ENCODE measurements at regions not wholly inside any gene's neighbourhood (a gene's known extent, or its start where the extent isn't known, plus 50 kb on each side); places are given as distances from the start of the nearest gene placed in this dataset.

GRCh38 chr22:33110562-33111163 lies 52.5 kb upstream of the SYN3 start:
- TF ChIP-seq, protein P1, sequence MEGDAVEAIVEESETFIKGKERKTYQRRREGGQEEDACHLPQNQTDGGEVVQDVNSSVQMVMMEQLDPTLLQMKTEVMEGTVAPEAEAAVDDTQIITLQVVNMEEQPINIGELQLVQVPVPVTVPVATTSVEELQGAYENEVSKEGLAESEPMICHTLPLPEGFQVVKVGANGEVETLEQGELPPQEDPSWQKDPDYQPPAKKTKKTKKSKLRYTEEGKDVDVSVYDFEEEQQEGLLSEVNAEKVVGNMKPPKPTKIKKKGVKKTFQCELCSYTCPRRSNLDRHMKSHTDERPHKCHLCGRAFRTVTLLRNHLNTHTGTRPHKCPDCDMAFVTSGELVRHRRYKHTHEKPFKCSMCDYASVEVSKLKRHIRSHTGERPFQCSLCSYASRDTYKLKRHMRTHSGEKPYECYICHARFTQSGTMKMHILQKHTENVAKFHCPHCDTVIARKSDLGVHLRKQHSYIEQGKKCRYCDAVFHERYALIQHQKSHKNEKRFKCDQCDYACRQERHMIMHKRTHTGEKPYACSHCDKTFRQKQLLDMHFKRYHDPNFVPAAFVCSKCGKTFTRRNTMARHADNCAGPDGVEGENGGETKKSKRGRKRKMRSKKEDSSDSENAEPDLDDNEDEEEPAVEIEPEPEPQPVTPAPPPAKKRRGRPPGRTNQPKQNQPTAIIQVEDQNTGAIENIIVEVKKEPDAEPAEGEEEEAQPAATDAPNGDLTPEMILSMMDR (IDR thresholded peaks at IDR 0.05) = no peak
- Mint-ChIP-seq H3K27ac (no peak overlapping the region), H3K4me3 (no peak overlapping the region), H3K4me1 (ENCODE audit: low read depth) (no peaks in the 10 kb centered on the region), H3K27me3 (ENCODE audit: insufficient read depth) (peaks cover 1% of the 10 kb centered on the region; the same call in 1 of the 2 replicates), H3K36me3 (ENCODE audit: low read depth) (no peaks in the 10 kb centered on the region), H3K9me3 (peaks cover 46% of the 10 kb centered on the region)
- no peak for DNase-seq

GRCh38 chr22:33109514-33110430 lies 51.6 kb upstream of the SYN3 start:
- no peak for DNase-seq
- no peaks in the 10 kb centered on the region for H3K36me3 Mint-ChIP-seq (ENCODE audit: low read depth)
- no peak overlapping the region for H3K27ac Mint-ChIP-seq
- no peaks in the 10 kb centered on the region for H3K4me1 Mint-ChIP-seq (ENCODE audit: low read depth)
- H3K27me3 Mint-ChIP-seq (ENCODE audit: insufficient read depth) = peaks cover 9% of the 10 kb centered on the region
- no peak overlapping the region for H3K4me3 Mint-ChIP-seq
- TF ChIP-seq, protein P1 (IDR thresholded peaks at IDR 0.05) = no peak
- H3K9me3 Mint-ChIP-seq = peaks cover 50% of the 10 kb centered on the region

DNA sequence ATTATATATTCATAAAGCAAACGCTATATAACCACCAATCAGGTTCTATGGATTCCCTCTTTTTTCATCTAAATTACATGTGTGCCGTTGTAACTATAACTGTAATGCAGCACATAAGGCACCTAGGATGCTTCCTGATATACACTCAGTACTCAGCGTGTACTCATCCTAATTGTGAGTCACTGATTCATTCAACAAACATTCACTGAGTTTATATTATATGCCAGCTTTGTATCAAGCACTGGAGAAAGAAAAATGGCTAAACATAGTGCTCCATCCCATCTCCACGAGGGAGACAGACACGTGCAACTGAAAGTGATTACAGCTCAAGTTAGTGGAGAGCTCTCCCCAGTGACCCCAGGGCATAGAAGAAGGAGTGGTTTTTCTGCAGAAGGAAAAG lies 49.9 kb upstream of the SYN3 start:
- no peak overlapping the region for H3K4me3 Mint-ChIP-seq
- peaks cover 9% of the 10 kb centered on the region for H3K27me3 Mint-ChIP-seq (ENCODE audit: insufficient read depth)
- H3K36me3 Mint-ChIP-seq (ENCODE audit: low read depth) = no peaks in the 10 kb centered on the region
- H3K4me1 Mint-ChIP-seq (ENCODE audit: low read depth) = no peaks in the 10 kb centered on the region
- TF ChIP-seq, protein P1 (IDR thresholded peaks at IDR 0.05) = no peak
- H3K9me3 Mint-ChIP-seq = peaks cover 49% of the 10 kb centered on the region
- H3K27ac Mint-ChIP-seq = no peak overlapping the region
- no peak for DNase-seq

All from HFFc6 (cell line).